ENCODE measurements at regions not wholly inside any gene's neighbourhood (a gene's known extent, or its start where the extent isn't known, plus 50 kb on each side); places are given as distances from the start of the nearest gene placed in this dataset.

- H2BK5ac ChIP-seq (ENCODE audit: insufficient read length, low read length) = no peak overlapping the region
- Mint-ChIP-seq H3K4me1 (peaks cover 5 to 15% of the 10 kb centered on the region in 2 experiments), H3K27me3 (ENCODE audit: low read depth) (no peaks in the 10 kb centered on the region), H3K4me3 (no peak overlapping the region), H3K9me3 (peaks cover 0 to 4% of the 10 kb centered on the region in 2 experiments; a peak in 1 of 5 replicates), H3K36me3 (ENCODE audit: insufficient read depth in 1 of 3, low read depth in 3 of 3) (no peaks in the 10 kb centered on the region), H3K27ac (no peak overlapping the region)
- H2AFZ ChIP-seq (ENCODE audit: low read length) = no peak overlapping the region
- H2BK20ac ChIP-seq (ENCODE audit: low read depth, low read length, poor library complexity, severe bottlenecking) = no peak overlapping the region
- H3K4me1 ChIP-seq (ENCODE audit: insufficient read depth, low read length) = no peaks in the 10 kb centered on the region
- no peak overlapping the region for H3K4me2 ChIP-seq (ENCODE audit: insufficient read depth, insufficient read length, low read length)
- H3K4ac ChIP-seq (ENCODE audit: low read depth, low read length) = no peak overlapping the region
- no peaks in the 10 kb centered on the region for H3K27me3 ChIP-seq (ENCODE audit: insufficient read depth, low read length)
- no peak overlapping the region for H4K5ac ChIP-seq (ENCODE audit: insufficient read length, low read depth, low read length)
- no peak overlapping the region for H2BK12ac ChIP-seq (ENCODE audit: insufficient read length, low read depth, low read length)
- H3K56ac ChIP-seq (ENCODE audit: insufficient read length, low read depth, low read length) = no peak overlapping the region
- H3K9me3 ChIP-seq (ENCODE audit: control insufficient read depth, low read depth, low read length) = no peaks in the 10 kb centered on the region
- no peak overlapping the region for H4K8ac ChIP-seq (replicated peaks; ENCODE audit: insufficient read length, low read depth, low read length)
- no peaks in the 10 kb centered on the region for H4K20me1 ChIP-seq (ENCODE audit: control insufficient read depth, insufficient read depth, insufficient read length)
- H3K23ac ChIP-seq (ENCODE audit: insufficient read length, low read depth, low read length) = no peak overlapping the region
- H3K27ac ChIP-seq (ENCODE audit: insufficient read length, low read depth, low read length) = no peak overlapping the region
- H2AK5ac ChIP-seq (ENCODE audit: insufficient read length, low read length) = no peak overlapping the region
- H3T11ph ChIP-seq (ENCODE audit: low read length) = no peak overlapping the region
- TF ChIP-seq CTCF (conservative IDR thresholded peaks at IDR 0.05) = no peak
- no peak overlapping the region for H3K14ac ChIP-seq (ENCODE audit: insufficient read depth, low read length)
- no peak overlapping the region for H2BK120ac ChIP-seq (ENCODE audit: low read depth, low read length, poor library complexity, severe bottlenecking)
- no CpG with 5 or more reads among the region's 1 CpG for WGBS (ENCODE audit: extremely low coverage, insufficient read length, low lambda C conversion rate)
- H3K79me1 ChIP-seq (ENCODE audit: insufficient read depth, low read depth, low read length, poor library complexity, severe bottlenecking) = no peaks in the 10 kb centered on the region
- H3K79me2 ChIP-seq (ENCODE audit: insufficient read depth, low read length) = no peaks in the 10 kb centered on the region
- H3K9ac ChIP-seq (ENCODE audit: extremely low read depth, insufficient read length, low read length) = no peak overlapping the region
- no peak overlapping the region for H2BK15ac ChIP-seq (ENCODE audit: low read depth, low read length)
- H3K18ac ChIP-seq (ENCODE audit: insufficient read length, low read depth, low read length) = no peak overlapping the region
- H3K23me2 ChIP-seq (ENCODE audit: insufficient read length, low read depth, low read length, poor library complexity, severe bottlenecking) = no peaks in the 10 kb centered on the region
- DNase-seq = no peak
- no peak overlapping the region for H4K91ac ChIP-seq (ENCODE audit: insufficient read length, low read depth, low read length)
These were observed 297.4 kb upstream of the VCX start for GRCh38 chrX:7545564-7545963.

All from H9 (cell line).